Fibroblast of skin of left quadriceps (primary cell): ENCODE measurements at regions not wholly inside any gene's neighbourhood (a gene's known extent, or its start where the extent isn't known, plus 50 kb on each side); places are given as distances from the start of the nearest gene placed in this dataset.
"Not testable (repeated sequence)": the region's sequence is repeated elsewhere in the genome, so short reads cannot be mapped to it uniquely, and the experiment has no call there.

Experiments
- DNase-seq, 2 experiments: peaks; one replicate each; pipeline ENCODE4 v3.0.0-alpha.2; 2013; ENCODE audit warnings: low read depth in 2 of 2

- peak in 1 of 2 experiments; percentile 20 for DNase-seq
These were observed 158.9 kb downstream of the HINT1 start for GRCh38 chr5:131005963-131006684.

- DNase-seq = no peak
These were observed 163.5 kb downstream of the HINT1 start for GRCh38 chr5:131001507-131001906.

- no peak for DNase-seq
These were observed 164.8 kb downstream of the HINT1 start for GRCh38 chr5:131000289-131000688.

DNA sequence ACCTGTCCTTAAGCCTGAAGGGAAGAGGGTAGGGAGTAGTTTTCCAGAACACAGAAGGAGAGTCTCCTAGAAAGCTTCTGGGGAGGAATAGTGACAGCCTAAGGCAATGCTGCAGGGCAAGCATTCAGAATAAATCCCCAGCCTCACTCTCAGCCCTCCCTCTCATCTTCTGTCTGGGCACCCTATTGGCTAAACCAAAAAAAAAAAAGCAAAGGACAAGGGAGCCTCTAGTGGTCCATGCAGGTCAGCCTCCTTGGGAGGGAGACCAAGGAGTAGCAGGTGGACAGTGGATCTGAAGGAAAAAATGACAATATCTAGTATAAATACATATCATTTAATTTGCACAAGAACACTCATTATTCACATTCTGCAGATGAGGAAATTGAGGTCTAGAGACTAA, 168.3 kb downstream of the HINT1 start:
- not testable (repeated sequence) for DNase-seq

DNA sequence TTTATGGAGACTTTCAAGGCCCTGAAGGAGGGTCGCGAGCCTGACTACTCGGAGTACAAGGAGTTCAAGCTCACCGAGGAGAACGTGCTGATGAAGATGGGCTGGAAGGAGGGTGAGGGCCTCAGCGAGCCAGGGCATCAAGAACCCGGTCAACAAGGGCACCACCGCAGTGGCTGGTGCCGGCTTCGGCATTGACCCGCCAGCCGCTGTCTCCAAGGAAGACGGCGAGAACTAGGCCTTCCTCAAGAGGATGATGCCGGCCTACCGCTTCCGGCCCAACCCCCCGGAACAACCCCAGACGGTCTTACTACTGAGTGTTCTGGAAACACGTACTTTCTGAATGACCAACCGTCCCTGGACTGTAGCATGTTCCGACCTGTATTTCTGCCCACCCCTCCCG, 169.2 kb downstream of the HINT1 start:
- no peak for DNase-seq

GRCh38 chr5:130995254-130995515, 169.9 kb downstream of the HINT1 start:
- DNase-seq = no peak

- DNase-seq = no peak
These were observed 170.4 kb downstream of the HINT1 start for GRCh38 chr5:130994496-130995253.

- DNase-seq = no peak
These were observed 172.4 kb downstream of the HINT1 start for GRCh38 chr5:130992621-130993020.

GRCh38 chr5:130992095-130992494, 173.0 kb downstream of the HINT1 start:
- DNase-seq = peak; percentile 92

DNA sequence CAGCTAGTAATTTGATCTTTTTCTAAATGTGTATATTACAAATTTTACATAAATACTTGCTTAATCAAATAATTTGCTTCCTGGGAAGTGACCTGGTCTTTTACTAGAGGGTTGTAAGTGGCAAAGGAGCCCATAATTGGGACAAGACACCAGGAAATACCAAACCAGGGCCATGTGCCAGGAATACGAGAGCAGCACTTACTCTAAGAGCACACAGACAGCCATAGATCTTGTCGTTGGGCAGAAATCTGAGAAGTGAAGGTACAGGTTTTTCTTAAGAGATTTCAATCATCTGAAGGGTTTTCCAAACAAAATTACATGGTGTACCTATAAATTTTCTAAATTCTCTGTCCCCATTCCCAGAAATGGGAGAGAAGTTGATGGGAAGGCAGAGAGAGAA, 179.3 kb downstream of the HINT1 start:
- DNase-seq = no peak

DNA sequence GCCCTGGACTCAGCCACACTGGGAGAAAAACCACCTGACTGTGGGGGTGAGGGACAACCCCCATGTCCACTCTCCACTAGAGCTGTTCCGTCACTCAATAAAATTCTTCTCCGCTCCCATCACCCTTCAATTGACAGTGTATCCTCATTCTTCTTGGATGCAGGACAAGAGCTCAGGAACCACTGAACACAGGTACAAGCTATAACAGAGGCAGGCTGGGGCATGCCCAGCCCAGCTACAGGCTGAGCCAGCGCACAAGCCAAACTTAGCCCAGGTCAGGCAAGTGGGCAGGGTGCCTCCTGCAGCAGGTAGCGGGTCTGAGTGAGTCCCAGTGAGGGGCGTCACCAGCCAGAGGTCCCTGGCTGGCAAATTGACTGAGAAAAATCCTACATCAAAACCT, 183.4 kb downstream of the HINT1 start:
- DNase-seq = no peak

GRCh38 chr5:130978475-130978874, 186.6 kb downstream of the HINT1 start:
- peak in 1 of 2 experiments; percentile 39 for DNase-seq

DNA sequence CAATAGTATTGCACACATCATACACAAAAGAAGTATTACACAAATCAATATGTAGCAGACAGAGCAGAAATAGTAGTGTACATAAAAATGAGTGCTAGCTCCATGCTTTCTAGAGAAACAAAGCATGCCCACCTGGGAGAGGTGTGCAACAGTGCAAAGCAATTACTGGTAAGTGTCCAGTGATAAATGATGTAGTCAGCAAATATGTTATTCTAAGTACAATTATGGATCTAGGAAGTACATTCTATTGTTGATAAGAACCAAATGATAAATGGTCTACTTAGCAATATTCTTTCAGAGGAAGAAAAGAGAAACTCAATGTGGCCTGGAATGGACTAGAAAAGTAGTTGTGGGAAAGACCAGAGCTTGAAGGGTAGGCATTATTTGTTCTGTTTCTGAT, 188.6 kb downstream of the HINT1 start:
- DNase-seq = no peak

- no peak for DNase-seq
These were observed 189.2 kb downstream of the HINT1 start for GRCh38 chr5:130975847-130976246.

- DNase-seq = no peak
These were observed 189.8 kb downstream of the HINT1 start for GRCh38 chr5:130975299-130975698.

- no peak for DNase-seq
These were observed 190.9 kb downstream of the HINT1 start for GRCh38 chr5:130974021-130974683.

- no peak for DNase-seq
These were observed 198.0 kb downstream of the HINT1 start for GRCh38 chr5:130966990-130967525.

DNA sequence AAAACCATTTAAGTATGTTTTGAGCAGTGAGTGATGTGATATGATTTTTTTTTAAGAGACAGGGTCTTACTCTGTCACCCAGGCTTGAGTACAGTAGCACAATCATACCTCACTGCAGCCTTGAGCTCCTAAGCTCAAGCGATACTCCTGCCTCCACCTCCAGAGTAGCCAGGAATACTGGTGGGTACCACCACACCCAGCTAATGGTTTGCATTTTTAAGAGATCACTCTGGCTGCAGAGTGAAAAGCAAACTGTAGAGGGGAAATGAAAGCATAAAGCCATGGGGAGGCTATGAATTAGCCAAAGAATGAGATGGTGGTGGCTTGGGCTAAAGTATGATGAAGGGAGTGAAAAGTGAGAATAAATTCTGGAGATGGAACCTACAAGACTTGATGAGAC, 199.1 kb downstream of the HINT1 start:
- no peak for DNase-seq

- no peak for DNase-seq
These were observed 199.7 kb downstream of the HINT1 start for GRCh38 chr5:130965360-130965759.

DNA sequence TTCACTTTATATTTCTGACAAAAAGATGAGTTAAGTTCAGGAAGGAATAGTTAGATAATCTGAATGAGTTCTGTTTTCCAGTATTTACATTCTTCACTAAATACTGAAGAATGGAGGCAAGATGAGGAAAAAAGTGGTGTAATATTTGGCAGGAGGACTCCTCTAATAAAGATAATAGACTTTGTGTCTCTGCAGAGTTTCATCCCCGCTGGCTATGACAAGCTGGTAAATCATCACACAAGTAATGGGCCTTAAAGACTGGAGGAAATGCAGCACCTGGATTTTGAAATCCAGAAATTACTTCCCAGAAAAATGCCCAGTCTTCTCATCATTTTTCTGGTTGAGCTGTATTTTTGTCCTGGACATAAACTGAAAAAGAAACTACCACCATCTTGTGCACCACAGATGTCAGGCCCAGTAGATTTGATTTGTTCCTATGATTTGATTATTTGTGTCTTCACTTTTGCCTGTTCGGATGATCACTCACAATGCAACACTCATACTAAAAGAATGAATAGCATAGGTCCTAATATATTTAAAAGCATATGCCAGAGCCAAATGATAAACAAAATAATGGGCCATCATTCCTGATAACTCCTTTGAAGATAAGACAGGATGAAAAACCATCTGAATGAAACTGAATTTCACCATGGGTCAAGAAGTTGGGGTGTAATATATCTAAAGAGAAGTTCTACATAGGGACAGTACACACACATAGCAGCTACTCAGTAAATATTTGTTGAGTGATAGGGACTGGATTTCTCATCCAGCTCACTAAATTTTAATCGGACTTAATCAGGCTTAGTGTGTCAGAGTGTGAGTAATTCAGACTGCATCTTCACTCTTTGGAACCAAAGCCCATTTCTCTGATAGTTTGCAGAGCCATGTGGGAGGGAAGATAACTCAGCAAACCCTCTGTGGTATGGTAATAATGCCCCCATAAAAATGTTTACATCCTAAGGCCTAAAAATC, 200.5 kb downstream of the HINT1 start:
- DNase-seq = no peak

GRCh38 chr5:130963798-130964197, 201.3 kb downstream of the HINT1 start:
- DNase-seq = no peak

DNA sequence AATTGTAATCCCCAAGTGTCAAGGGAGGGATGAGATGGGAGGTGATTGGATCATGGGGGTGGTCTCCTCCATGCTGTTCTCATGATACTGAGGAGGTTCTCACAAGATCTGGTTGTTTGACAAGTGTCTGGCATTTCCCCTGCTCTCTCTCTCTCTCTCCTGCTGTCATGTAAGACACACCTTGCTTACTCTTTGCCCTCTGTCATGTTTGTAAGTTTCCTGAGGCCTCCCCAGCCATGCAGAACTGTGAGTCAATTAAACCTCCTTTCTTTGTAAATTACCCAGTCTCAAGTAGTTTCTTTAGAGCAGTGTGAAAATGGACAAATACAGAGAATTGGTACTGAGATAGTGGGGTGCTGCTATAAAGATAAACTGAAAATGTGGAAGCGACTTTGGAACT, 207.9 kb downstream of the HINT1 start:
- DNase-seq = no peak
